ENCODE measurements at regions not wholly inside any gene's neighbourhood (a gene's known extent, or its start where the extent isn't known, plus 50 kb on each side); places are given as distances from the start of the nearest gene placed in this dataset.

DNA sequence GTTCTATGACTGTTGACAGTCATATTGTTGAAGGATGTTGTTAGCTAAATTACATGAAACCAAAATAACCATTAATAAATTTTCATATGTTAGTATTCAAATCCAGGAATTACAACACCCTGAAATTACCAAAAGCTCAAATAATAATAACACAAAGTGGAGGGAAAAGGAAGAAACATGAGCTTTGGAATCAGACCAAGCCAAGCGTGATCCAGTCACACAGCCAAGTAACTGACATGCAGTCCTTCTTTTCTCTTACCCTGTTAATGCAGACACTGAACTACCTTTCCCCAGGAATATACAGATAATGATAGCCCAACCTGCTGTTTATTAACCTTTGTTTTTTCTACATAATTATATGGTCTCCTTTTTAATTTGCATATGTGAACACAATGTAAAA, 130.2 kb downstream of the HS3ST1 start:
- no peaks in the 10 kb centered on the region for H3K27me3 ChIP-seq (ENCODE audit: control insufficient read depth in 2 of 2, insufficient read depth in 2 of 2, low read length in 2 of 2)
- no peaks in the 10 kb centered on the region for H4K20me1 ChIP-seq (replicated peaks; ENCODE audit: control insufficient read depth, insufficient read depth, low read length)
- no peak overlapping the region for H3K9ac ChIP-seq (ENCODE audit: insufficient read depth in 1 of 2, low read depth in 2 of 2, low read length in 2 of 2)
- ChIA-PET CTCF (ENCODE audit: low intra/inter-chr PET ratio) (no interaction called here), POLR2A (no interaction called here)
- DNase-seq (ENCODE audit: extremely low read depth in 1 of 4, low spot score in 3 of 4): no peak
- FAIRE-seq: no peak
- intact Hi-C loops (cut with micrococcal nuclease): no loop called here
- WGBS (ENCODE audit: insufficient coverage, low coverage, missing lambda C conversion rate): 0% methylated on average over 1 of the region's 1 CpG
- no peaks in the 10 kb centered on the region for H3K9me3 ChIP-seq (replicated peaks; ENCODE audit: control insufficient read depth, insufficient read depth, low read depth, low read length)
- no peak overlapping the region for H3K4me3 ChIP-seq
- in situ Hi-C loops (cut with MboI): no loop called here
- no peak overlapping the region for H3K4me2 ChIP-seq (ENCODE audit: insufficient read depth, low read length)
- no peak for ATAC-seq
- BruUV-seq (replicated peaks): no TSS peak
- H2AFZ ChIP-seq (ENCODE audit: low read depth, low read length): no peak overlapping the region
- H3K27ac ChIP-seq (ENCODE audit: extremely low read depth, low read depth, low read length): no peak overlapping the region
- H3K36me3 ChIP-seq (ENCODE audit: control insufficient read depth, insufficient read depth, low read length): no peaks in the 10 kb centered on the region
- no peaks in the 10 kb centered on the region for H3K9me1 ChIP-seq (ENCODE audit: control insufficient read depth, insufficient read depth, low read length)
- H3K4me1 ChIP-seq (replicated peaks in 1 of 2; ENCODE audit: control insufficient read depth in 2 of 2, insufficient read depth in 2 of 2, low read length in 2 of 2): no peaks in the 10 kb centered on the region
- no peaks in the 10 kb centered on the region for H3K79me2 ChIP-seq (ENCODE audit: control insufficient read depth, insufficient read depth, low read length)
- no peak for TF ChIP-seq TAF1 (IDR thresholded peaks at IDR 0.05; ENCODE audit: control insufficient read depth, extremely low read depth, insufficient read depth, low read length, severe bottlenecking)
- TF ChIP-seq MBD1 (CRISPR knock-in tag; IDR thresholded peaks at IDR 0.05): no peak
- no peak for TF ChIP-seq RBM39 (optimal IDR thresholded peaks at IDR 0.05; ENCODE audit: low read depth, low read length)
- no peak for TF ChIP-seq MTA2 (IDR thresholded peaks at IDR 0.05; ENCODE audit: low read depth)
- TF ChIP-seq POLR2AphosphoS2 (IDR thresholded peaks at IDR 0.05; ENCODE audit: low read length): no peak
- TF ChIP-seq PRPF4 (IDR thresholded peaks at IDR 0.05; ENCODE audit: insufficient read depth, low read depth, low read length, poor library complexity, severe bottlenecking): no peak
- no peak for TF ChIP-seq ZNF280B (CRISPR knock-in tag; IDR thresholded peaks at IDR 0.05)
- no peak for TF ChIP-seq TCF15 (CRISPR knock-in tag; IDR thresholded peaks at IDR 0.05)
- no peak for TF ChIP-seq COPS2 (conservative IDR thresholded peaks at IDR 0.05)
- TF ChIP-seq ZNF76 (CRISPR knock-in tag; IDR thresholded peaks at IDR 0.05; ENCODE audit: borderline replicate concordance): no peak
- no peak for TF ChIP-seq ZNF609 (CRISPR knock-in tag; IDR thresholded peaks at IDR 0.05; ENCODE audit: borderline replicate concordance)
- TF ChIP-seq POLR2G (IDR thresholded peaks at IDR 0.05; ENCODE audit: low read depth, low read length): no peak
- TF ChIP-seq ZNF644 (tag; IDR thresholded peaks at IDR 0.05; ENCODE audit: low read depth): no peak
- TF ChIP-seq ZNF764 (CRISPR knock-in tag; IDR thresholded peaks at IDR 0.05; ENCODE audit: low read depth): no peak
- no peak for TF ChIP-seq MAFF (IDR thresholded peaks at IDR 0.05; ENCODE audit: low read length)
- no peak for TF ChIP-seq RFX5 (IDR thresholded peaks at IDR 0.05; ENCODE audit: low read depth, low read length)
